ENCODE measurements at regions not wholly inside any gene's neighbourhood (a gene's known extent, or its start where the extent isn't known, plus 50 kb on each side); places are given as distances from the start of the nearest gene placed in this dataset.
"Not testable (repeated sequence)": the region's sequence is repeated elsewhere in the genome, so short reads cannot be mapped to it uniquely, and the experiment has no call there.

GRCh38 chr7:93048136-93048930, 69.4 kb downstream of the SAMD9 start:
- no peak for DNase-seq

DNA sequence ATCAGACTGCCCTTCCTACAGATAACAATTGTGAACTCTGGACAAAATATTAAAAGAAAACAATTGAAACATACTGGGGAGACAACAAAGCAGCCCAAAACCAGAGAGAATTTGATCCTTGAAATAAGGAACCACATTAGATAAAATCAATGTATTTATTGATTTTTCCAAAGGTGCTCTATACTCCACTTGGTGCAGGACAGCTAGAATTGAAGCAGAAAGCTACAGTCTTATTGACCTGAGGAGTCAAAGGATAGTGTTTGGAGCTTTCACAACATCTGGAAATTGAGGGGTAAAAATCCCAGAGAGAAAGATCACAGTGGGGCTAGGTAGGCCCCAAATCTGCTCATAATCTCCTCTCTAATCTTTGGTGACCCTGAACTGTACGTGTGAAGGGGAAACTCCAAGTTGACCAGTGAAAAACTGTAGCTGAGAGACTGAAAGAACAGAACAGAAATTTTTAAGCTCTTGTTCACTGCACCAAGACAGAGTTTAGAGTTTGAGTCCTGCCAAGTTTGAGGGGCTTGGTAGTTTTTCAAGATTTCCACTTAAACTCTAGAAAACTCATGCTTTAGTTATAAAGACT, 70.2 kb downstream of the SAMD9 start:
- DNase-seq, result no peak

DNA sequence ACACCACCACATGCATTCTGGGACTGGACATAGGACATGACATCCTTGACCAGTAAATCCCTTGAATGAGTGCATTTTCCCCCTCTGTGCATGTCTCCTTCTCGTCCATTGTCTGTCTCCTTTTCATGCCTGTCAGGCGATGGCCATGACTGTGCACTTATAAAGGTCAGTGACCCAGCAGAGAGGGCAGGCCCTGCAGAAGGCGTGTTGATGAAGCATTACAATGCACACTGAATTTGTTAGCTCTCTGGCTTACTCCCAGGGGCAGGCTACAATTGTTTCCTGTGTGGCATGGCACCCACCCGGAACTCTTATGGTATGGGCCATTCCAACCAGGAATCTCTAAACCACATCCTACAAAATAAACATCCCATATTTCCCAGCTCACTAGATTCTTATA, 71.1 kb downstream of the SAMD9 start:
- DNase-seq, result no peak

DNA sequence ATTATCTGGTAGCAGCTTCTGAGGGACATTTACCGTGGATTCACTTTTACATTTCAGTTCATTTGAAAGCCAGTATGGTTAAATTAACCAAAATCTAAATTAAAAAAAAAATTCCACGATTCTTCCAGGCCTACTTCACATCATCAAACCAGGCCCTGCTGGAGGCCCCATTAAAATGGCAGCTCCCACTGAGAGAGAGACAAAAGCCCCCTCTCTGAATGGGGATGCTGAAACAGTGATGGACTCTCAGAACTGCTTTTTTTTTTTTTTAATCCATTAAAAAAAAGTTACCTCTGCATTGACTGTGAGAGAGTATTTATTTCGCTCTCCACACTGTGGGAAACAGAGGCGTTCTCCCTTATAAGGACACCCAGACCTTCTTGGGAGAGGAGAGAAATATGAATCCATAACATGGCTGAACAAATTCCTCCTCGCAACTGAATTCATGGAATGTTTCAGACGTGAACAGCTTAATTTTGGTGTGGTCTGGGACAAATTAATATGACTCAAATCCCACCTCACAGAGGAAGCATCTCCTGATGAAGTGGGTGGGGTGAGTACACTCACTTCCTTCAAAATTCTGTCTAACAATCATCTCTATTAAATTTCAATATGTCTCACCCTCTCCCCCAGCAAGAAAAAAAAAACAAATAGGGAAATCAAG, 73.5 kb downstream of the SAMD9 start:
- DNase-seq, result no peak

DNA sequence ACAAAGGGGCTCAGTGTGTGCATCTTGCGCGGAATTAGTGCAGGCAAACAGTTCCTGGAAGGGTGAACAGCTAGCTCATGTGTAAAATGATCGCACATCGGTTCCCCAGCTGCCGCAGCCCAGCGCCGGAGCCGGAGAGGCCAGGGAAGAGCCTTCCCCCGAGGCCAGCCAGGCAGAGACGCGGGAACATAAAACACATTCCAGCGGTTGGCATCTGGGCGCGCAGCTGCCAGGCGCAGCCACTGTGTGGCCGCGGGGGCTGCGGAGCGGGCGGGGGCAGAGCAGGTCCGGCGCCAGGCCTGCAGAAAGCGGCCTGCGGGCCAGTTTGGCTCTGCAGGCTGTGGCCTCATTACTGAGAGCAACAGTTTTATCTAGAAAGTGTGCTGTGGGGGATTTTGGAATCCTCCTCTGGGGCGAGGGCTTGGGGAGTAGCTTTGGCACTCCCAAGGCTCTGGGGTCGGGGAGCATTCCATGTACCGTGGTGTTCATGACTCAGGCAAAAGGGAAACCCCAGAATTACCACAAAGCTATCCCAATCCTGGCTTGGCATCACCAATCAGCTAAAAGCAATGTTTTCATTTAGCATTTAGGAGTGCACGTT, 74.3 kb downstream of the SAMD9 start:
- DNase-seq, result no peak

GRCh38 chr7:93040355-93040754, 77.4 kb downstream of the SAMD9 start:
- DNase-seq, result no peak

- no peak for DNase-seq
Measured at GRCh38 chr7:93039786-93040185, 78.0 kb downstream of the SAMD9 start.

- no peak for DNase-seq
Measured at GRCh38 chr7:93039282-93039681, 78.5 kb downstream of the SAMD9 start.

DNA sequence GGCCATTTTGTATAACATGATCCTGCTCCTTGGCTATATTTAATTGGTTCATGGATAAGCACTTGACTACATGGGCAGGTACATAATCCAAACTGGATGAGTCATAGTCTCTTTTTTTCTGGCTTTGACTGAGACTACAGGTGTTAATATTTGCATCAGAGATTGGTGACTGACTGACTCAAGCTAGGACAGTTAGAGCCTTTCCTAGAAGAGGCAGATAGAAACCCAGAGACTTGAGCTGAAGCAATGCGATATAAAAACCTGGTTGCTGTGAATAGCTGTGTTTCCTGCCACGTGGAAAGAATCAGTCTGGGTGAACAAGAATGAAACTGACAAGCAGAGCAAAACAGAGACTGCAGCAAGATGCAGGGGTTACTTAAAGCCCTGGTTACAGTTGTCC, 81.0 kb downstream of the SAMD9 start:
- no peak for DNase-seq

- no peak for DNase-seq
Measured at GRCh38 chr7:93036149-93036640, 81.6 kb downstream of the SAMD9 start.

GRCh38 chr7:93031795-93032194, 86.0 kb downstream of the SAMD9 start:
- no peak for DNase-seq

DNA sequence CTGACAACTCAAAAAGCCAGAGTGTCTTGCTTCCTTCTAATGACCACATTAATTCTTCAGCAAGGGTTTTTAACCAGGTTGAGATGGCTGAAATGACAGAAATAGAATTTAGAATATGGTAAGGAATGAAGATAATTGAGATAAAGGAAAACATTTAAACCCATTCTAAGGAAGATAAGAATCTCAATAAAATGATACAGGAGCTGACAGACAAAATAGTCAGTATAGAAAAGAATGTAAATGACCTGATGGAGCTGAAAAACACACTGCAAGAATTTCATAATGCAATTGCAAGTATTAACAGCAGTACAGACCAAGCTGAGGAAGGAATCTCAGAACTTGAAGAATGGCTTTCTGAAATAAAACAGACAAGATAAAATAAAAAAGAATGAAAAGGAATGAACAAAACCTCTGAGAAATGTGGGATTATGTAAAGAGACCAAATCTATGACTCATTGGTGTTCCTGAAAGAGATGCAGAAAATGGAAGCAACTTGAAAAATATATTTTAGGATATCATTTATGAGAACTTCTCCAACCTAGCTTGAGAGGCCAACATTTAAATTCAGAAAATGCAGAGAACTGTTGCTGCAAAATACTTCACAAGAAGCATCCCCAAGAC, 87.1 kb downstream of the SAMD9 start:
- DNase-seq, result no peak

GRCh38 chr7:93029056-93029455, 88.7 kb downstream of the SAMD9 start:
- no peak for DNase-seq

DNA sequence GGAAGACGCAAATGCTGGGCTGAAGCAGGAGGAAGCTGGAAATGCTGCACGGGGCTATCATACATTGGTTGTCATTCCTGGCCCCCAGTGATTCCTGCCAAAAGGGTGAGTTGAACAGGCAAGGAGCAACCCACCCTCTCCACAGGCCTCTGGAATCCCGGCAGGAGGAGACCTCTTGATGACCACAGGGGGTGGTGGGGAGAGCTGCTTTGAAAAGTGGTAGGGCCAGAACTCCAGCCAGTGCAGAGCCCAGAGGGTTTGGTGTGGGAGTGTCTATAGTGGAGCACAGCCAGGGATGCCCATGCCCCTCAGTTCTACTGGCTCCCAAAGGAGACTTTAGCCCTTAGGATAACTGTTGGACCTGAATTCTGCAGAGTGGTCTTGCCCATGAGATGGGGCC, 89.2 kb downstream of the SAMD9 start:
- no peak for DNase-seq

DNA sequence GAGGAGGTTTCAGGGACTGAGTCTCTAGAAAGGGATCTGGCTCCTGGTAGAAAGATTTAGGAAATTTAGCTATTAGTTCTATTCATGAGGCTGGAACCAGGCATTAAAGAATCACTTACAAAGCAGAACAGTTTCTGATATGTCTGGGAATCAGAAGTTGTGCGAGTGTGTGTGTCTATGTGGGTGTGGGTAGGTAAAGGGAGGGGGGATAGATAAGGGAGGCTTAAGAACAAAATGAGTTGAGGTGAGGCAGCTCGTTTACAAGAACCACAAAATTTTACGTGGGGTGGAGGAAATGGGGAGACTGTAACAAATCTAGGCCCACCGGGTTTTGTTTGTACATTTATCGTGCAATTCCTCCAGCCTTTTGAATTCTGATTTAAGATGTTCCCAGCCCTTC, 90.7 kb downstream of the SAMD9 start:
- DNase-seq, result no peak

DNA sequence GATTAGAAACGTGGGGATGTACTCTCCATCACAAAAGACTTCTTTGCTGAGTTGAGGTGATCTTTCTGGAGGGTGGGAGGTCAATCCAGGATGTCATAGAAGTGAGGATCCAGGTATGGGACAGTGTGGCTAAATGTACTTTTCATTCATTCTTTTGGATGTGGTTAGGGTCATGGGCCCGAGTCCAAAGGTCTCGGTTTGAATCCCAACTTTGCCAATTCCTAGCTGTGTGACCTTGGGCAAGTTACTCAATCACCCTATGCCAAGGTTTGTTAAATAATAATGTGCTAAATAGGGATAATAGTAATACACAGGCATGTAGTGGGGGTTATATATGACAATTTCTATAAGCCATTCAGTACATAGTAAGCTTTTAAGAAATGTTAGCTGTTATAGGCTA, 91.4 kb downstream of the SAMD9 start:
- no peak for DNase-seq

GRCh38 chr7:93025389-93025788, 92.4 kb downstream of the SAMD9 start:
- no peak for DNase-seq

DNA sequence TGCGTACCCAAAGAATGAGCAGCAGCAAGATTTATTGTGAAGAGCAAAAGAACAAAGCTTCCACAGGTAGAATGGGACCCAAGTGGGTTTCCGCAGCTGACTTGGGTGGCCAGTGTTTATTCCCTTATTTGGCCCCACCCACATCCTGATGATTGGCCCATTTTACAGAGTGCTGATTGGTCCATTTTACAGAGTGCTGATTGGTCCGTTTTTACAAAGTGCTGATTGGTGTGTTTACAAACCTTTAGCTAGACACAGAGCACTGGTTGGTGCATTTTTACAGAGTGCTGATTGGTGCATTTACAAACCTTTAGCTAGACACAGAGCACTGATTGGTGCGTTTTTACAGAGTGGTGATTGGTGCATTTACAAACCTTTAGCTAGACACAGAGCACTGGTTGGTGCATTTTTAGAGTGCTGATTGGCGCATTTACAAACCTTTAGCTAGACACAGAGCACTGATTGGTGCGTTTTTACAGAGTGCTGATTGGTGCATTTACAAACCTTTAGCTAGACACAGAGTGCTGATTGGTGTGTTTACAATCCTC, 94.8 kb downstream of the SAMD9 start:
- not testable (repeated sequence) for DNase-seq

- no peak for DNase-seq
Measured at GRCh38 chr7:93021748-93022147, 96.0 kb downstream of the SAMD9 start.

- DNase-seq, result no peak
Measured at GRCh38 chr7:93018716-93019115, 99.1 kb downstream of the SAMD9 start.

DNA sequence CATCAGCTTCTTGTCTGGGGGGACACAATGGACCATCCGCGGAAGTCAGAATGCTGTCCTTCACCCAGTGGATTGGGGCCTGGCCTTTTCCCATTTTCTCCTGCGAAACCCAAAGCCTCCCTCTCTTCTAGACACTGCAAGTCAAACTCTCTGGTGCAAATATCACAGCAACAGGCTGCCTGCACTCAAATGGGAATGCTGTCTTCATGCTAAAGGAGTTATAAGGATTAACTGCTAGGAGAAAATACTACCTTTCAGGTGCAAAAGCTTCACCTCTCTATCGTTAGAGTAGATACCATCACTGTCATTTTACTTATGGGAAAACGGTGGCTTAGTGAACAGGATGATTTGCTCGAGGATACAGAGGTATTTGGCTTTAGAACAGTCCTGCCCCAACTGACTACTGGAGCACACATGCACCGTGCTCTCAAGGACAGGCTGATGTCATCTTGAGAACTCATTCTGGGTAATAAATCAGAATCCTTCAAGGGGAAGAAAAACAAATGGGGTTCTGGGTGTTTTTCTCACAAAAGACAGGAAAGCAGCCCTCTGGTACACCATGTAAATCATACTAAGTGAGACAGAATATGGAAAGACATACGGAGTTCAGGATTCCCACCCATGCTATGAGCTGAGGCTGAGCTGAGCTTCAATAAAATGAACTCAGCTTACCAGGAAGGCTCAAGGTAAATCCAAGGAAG, 100.9 kb downstream of the SAMD9 start:
- no peak for DNase-seq

DNA sequence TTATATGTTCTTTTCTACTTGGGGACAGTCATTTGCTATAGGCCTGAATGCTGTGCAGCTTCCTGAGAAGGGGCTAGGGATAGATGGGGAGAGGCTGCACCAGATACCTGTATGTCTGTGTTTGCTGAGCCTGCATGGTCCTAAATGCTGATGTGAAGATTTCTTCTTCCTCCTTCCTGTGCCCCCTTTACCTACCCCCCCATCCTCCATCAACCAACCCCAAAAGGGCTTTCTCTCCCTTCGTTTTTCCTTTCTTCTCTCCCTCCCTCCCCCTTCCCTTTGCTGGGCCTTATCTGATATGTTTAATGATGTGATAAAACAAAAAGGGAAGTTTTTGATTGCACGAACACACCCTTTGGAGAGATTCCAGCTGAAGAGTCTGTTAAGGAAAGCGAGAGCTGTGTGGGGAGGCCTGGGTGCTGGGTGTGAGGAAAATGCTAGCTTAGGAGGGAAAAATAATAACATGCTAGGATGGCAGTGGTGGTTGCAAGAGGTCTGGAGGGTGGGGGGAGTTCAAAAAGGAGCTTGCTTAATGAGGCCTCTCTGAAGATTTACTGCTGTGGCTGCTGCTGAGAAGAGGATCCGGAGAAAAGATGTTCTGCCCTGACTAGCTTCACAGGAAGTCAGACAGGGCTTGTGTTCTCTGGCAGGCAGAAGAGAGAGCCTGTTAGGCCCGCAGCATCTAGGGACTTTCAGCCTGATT, 101.8 kb downstream of the SAMD9 start:
- DNase-seq, result no peak
